Dendritic cell treated with granulocyte-macrophage colony-stimulating factor and Interleukin-4, amounts not matched to agents 40 ng/mL and 50 ng/mL, for 4 days (primary cell): ENCODE measurements at regions not wholly inside any gene's neighbourhood (a gene's known extent, or its start where the extent isn't known, plus 50 kb on each side); places are given as distances from the start of the nearest gene placed in this dataset.
A peak's percentile ranks its signal among the peaks of the same experiment; 100 is the strongest.
"Not testable (repeated sequence)": the region's sequence is repeated elsewhere in the genome, so short reads cannot be mapped to it uniquely, and the experiment has no call there.

ENCODE experiments used
- H3K27ac Mint-ChIP-seq: one replicate; pipeline ENCODE4 v1.8.0; 2022; ENCODE audit warnings: mild to moderate bottlenecking, mixed read lengths
- H3K27me3 Mint-ChIP-seq: one replicate; pipeline ENCODE4 v1.8.0; 2022; ENCODE audit warnings: mild to moderate bottlenecking, mixed read lengths
- H3K36me3 Mint-ChIP-seq: one replicate; pipeline ENCODE4 v1.8.0; 2022; ENCODE audit warnings: low read depth, mixed read lengths
- H3K4me1 Mint-ChIP-seq: one replicate; pipeline ENCODE4 v1.8.0; 2022; ENCODE audit warnings: low read depth, mixed read lengths
- H3K4me3 Mint-ChIP-seq: one replicate; pipeline ENCODE4 v1.8.0; 2022; ENCODE audit warnings: mild to moderate bottlenecking, moderate library complexity, mixed read lengths
- H3K9me3 Mint-ChIP-seq: one replicate; pipeline ENCODE4 v1.8.0; 2022; ENCODE audit warnings: mixed read lengths
- intact Hi-C: fragments of 100-400 bp; cut with micrococcal nuclease; formaldehyde crosslinking; loops from one replicate; pipeline ENCODE4 v1.15.0; 2022

GRCh38 chr17:27365329-27365945 is 71.5 kb downstream of the WSB1 start:
- H3K27ac Mint-ChIP-seq, intact Hi-C loops, H3K4me3 Mint-ChIP-seq, H3K27me3 Mint-ChIP-seq: not testable (repeated sequence)
- Mint-ChIP-seq H3K4me1 (peaks cover 13% of the 10 kb centered on the region), H3K36me3 (peaks cover 12% of the 10 kb centered on the region), H3K9me3 (peaks cover 36% of the 10 kb centered on the region)

GRCh38 chr17:27366437-27366836 is 72.5 kb downstream of the WSB1 start:
- peaks cover 12% of the 10 kb centered on the region for H3K36me3 Mint-ChIP-seq
- peaks cover 7% of the 10 kb centered on the region for H3K27me3 Mint-ChIP-seq
- H3K27ac Mint-ChIP-seq: no peak overlapping the region

GRCh38 chr17:27367121-27367981 is 73.4 kb downstream of the WSB1 start:
- Mint-ChIP-seq H3K4me1 (no peaks in the 10 kb centered on the region), H3K9me3 (peaks cover 55% of the 10 kb centered on the region), H3K27me3 (peaks cover 5% of the 10 kb centered on the region), H3K36me3 (peaks cover 12% of the 10 kb centered on the region), H3K27ac (peak overlapping the region; percentile 28), H3K4me3 (no peak overlapping the region)
- intact Hi-C loops: no loop called here

More at GRCh38 chr17:27366437-27366836, 72.5 kb downstream of the WSB1 start:
- Mint-ChIP-seq H3K4me3 (no peak overlapping the region), H3K4me1 (peaks cover 4% of the 10 kb centered on the region), H3K9me3 (peaks cover 46% of the 10 kb centered on the region)
- intact Hi-C loops: no loop called here

GRCh38 chr17:27368151-27368795 is 74.4 kb downstream of the WSB1 start:
- Mint-ChIP-seq H3K27me3 (peaks cover 5% of the 10 kb centered on the region), H3K9me3 (peaks cover 62% of the 10 kb centered on the region), H3K36me3 (peaks cover 12% of the 10 kb centered on the region), H3K4me3 (no peak overlapping the region), H3K4me1 (no peaks in the 10 kb centered on the region), H3K27ac (peak overlapping the region; percentile 28)
- intact Hi-C loops: no loop called here

- H3K4me3 Mint-ChIP-seq: no peak overlapping the region
- no peak overlapping the region for H3K27ac Mint-ChIP-seq
These were observed 75.1 kb downstream of the WSB1 start for GRCh38 chr17:27368980-27369379.

GRCh38 chr17:27370776-27371175 is 76.9 kb downstream of the WSB1 start:
- no peak overlapping the region for H3K27ac Mint-ChIP-seq
- peaks cover 83% of the 10 kb centered on the region for H3K9me3 Mint-ChIP-seq
- peaks cover 5% of the 10 kb centered on the region for H3K27me3 Mint-ChIP-seq
- H3K36me3 Mint-ChIP-seq: peaks cover 12% of the 10 kb centered on the region
- H3K4me1 Mint-ChIP-seq: no peaks in the 10 kb centered on the region
- no peak overlapping the region for H3K4me3 Mint-ChIP-seq
- intact Hi-C loops: no loop called here

More at GRCh38 chr17:27368980-27369379, 75.1 kb downstream of the WSB1 start:
- Mint-ChIP-seq H3K9me3 (peaks cover 69% of the 10 kb centered on the region), H3K27me3 (peaks cover 5% of the 10 kb centered on the region), H3K4me1 (no peaks in the 10 kb centered on the region), H3K36me3 (peaks cover 12% of the 10 kb centered on the region)
- intact Hi-C loops: no loop called here

GRCh38 chr17:27373695-27374094 is 79.8 kb downstream of the WSB1 start:
- intact Hi-C loops, H3K4me1 Mint-ChIP-seq, H3K27me3 Mint-ChIP-seq, H3K27ac Mint-ChIP-seq, H3K36me3 Mint-ChIP-seq, H3K4me3 Mint-ChIP-seq: not testable (repeated sequence)
- H3K9me3 Mint-ChIP-seq: peaks cover 64% of the 10 kb centered on the region

GRCh38 chr17:27376637-27377547 is 79.4 kb upstream of the KSR1 start:
- no peak overlapping the region for H3K27ac Mint-ChIP-seq
- no peaks in the 10 kb centered on the region for H3K36me3 Mint-ChIP-seq
- peaks cover 18% of the 10 kb centered on the region for H3K4me1 Mint-ChIP-seq
- H3K27me3 Mint-ChIP-seq: peaks cover 18% of the 10 kb centered on the region
- peaks cover 32% of the 10 kb centered on the region for H3K9me3 Mint-ChIP-seq
- intact Hi-C loops: no loop called here
- no peak overlapping the region for H3K4me3 Mint-ChIP-seq

- Mint-ChIP-seq H3K27ac (no peak overlapping the region), H3K36me3 (no peaks in the 10 kb centered on the region), H3K4me3 (no peak overlapping the region), H3K27me3 (peaks cover 25% of the 10 kb centered on the region), H3K9me3 (peaks cover 17% of the 10 kb centered on the region), H3K4me1 (peaks cover 18% of the 10 kb centered on the region)
- intact Hi-C loops: no loop called here
These were observed 77.6 kb upstream of the KSR1 start for GRCh38 chr17:27378482-27379175.

- Mint-ChIP-seq H3K4me3 (peak overlapping the region; percentile 55), H3K27me3 (peaks cover 25% of the 10 kb centered on the region), H3K36me3 (no peaks in the 10 kb centered on the region), H3K9me3 (peaks cover 3% of the 10 kb centered on the region), H3K27ac (peak overlapping the region; percentile 25), H3K4me1 (peaks cover 18% of the 10 kb centered on the region)
- intact Hi-C loops: no loop called here
These were observed 76.2 kb upstream of the KSR1 start for GRCh38 chr17:27379888-27380533.

- intact Hi-C loops: no loop called here
- H3K36me3 Mint-ChIP-seq: no peaks in the 10 kb centered on the region
- H3K27ac Mint-ChIP-seq: peak overlapping the region; percentile 25
- H3K4me3 Mint-ChIP-seq: peak overlapping the region; percentile 55
- H3K9me3 Mint-ChIP-seq: no peaks in the 10 kb centered on the region
- H3K27me3 Mint-ChIP-seq: peaks cover 25% of the 10 kb centered on the region
- peaks cover 18% of the 10 kb centered on the region for H3K4me1 Mint-ChIP-seq
These were observed 75.7 kb upstream of the KSR1 start for GRCh38 chr17:27380551-27380950.

GRCh38 chr17:27381007-27381501 is 75.2 kb upstream of the KSR1 start:
- H3K4me1 Mint-ChIP-seq: peaks cover 18% of the 10 kb centered on the region
- H3K9me3 Mint-ChIP-seq: no peaks in the 10 kb centered on the region
- H3K27ac Mint-ChIP-seq: peak overlapping the region; percentile 25
- no peak overlapping the region for H3K4me3 Mint-ChIP-seq
- H3K27me3 Mint-ChIP-seq: peaks cover 25% of the 10 kb centered on the region
- intact Hi-C loops: no loop called here
- no peaks in the 10 kb centered on the region for H3K36me3 Mint-ChIP-seq
